ENCODE measurements at regions not wholly inside any gene's neighbourhood (a gene's known extent, or its start where the extent isn't known, plus 50 kb on each side); places are given as distances from the start of the nearest gene placed in this dataset.

- no peak for TF ChIP-seq CTCF (IDR thresholded peaks at IDR 0.05)
- no peak for TF ChIP-seq CREB1 (CRISPR knock-in tag; IDR thresholded peaks at IDR 0.05)
- TF ChIP-seq ESRRA (CRISPR knock-in tag; IDR thresholded peaks at IDR 0.05; ENCODE audit: borderline replicate concordance): no peak
- no peak for TF ChIP-seq TP53 (CRISPR knock-in tag; IDR thresholded peaks at IDR 0.05)
- no peak for TF ChIP-seq ZNF396 (CRISPR knock-in tag; IDR thresholded peaks at IDR 0.05; ENCODE audit: borderline replicate concordance)
- no peak for TF ChIP-seq MAX (CRISPR knock-in tag; IDR thresholded peaks at IDR 0.05)
- TF ChIP-seq ZNF532 (CRISPR knock-in tag; IDR thresholded peaks at IDR 0.05; ENCODE audit: borderline replicate concordance): no peak
- TF ChIP-seq FOXJ3 (CRISPR knock-in tag; IDR thresholded peaks at IDR 0.05; ENCODE audit: borderline replicate concordance): no peak
- TF ChIP-seq ATF3 (CRISPR knock-in tag; conservative IDR thresholded peaks at IDR 0.05): no peak
- TF ChIP-seq ATF2 (CRISPR knock-in tag; IDR thresholded peaks at IDR 0.05; ENCODE audit: borderline replicate concordance, low read depth): no peak
- TF ChIP-seq MXD4 (CRISPR knock-in tag; IDR thresholded peaks at IDR 0.05; ENCODE audit: borderline replicate concordance): no peak
These were observed 99.4 kb upstream of the BCL6 start for GRCh38 chr3:187844708-187845107.

All from WTC11 (cell line).